Thoracic aorta (tissue), 2 donors: ENCODE measurements at regions not wholly inside any gene's neighbourhood (a gene's known extent, or its start where the extent isn't known, plus 50 kb on each side); places are given as distances from the start of the nearest gene placed in this dataset.

ENCODE experiments used
- ATAC-seq: fragments of 150-250 bp; one replicate; pipeline ENCODE4 v1.8.0; 2017; ENCODE audit warnings: low read depth; ENCODE audit not compliant: insufficient number of reproducible peaks, low FRiP score
- DNase-seq: peaks from one replicate; pipeline ENCODE4 v3.0.0-alpha.2; 2020; ENCODE audit warnings: low spot score
- H3K27ac ChIP-seq, 2 donors: fragments of 200-600 bp; sonication (generic); 1 replicate in 1 of 2; 2 replicates in 1 of 2; pipeline ENCODE4 v1.5.1; 2016; ENCODE audit warnings: mild to moderate bottlenecking in 2 of 2, moderate library complexity in 2 of 2
- H3K27me3 ChIP-seq: fragments of 200-600 bp; sonication (generic); replicated peaks from 2 replicates; pipeline ENCODE4 v1.6.0; 2016; ENCODE audit warnings: mild to moderate bottlenecking; ENCODE audit not compliant: insufficient read depth
- H3K36me3 ChIP-seq: fragments of 200-600 bp; sonication (generic); one replicate; pipeline ENCODE4 v1.5.1; 2016
- H3K4me1 ChIP-seq, 2 donors: fragments of 200-600 bp; sonication (generic); 1 replicate in 1 of 2; 2 replicates in 1 of 2; pipeline versions ENCODE4 v1.5.1 to v1.6.0; 2016; ENCODE audit warnings: low read depth in 2 of 2, mild to moderate bottlenecking in 1 of 2; ENCODE audit not compliant: control insufficient read depth in 1 of 2
- H3K4me3 ChIP-seq: fragments of 200-600 bp; sonication (generic); 2 replicates; pipeline ENCODE4 v1.5.1; 2016; ENCODE audit warnings: mild to moderate bottlenecking
- H3K9me3 ChIP-seq: fragments of 200-600 bp; sonication (generic); 2 replicates; pipeline ENCODE4 v1.5.1; 2016
- CTCF ChIP-seq: fragments of 200-600 bp; sonication (generic); IDR thresholded peaks from one replicate; pipeline ENCODE4 v1.5.1; 2019; ENCODE audit warnings: antibody characterized with exemption

- no peak overlapping the region for H3K27ac ChIP-seq
- no peaks in the 10 kb centered on the region for H3K27me3 ChIP-seq
- no peak for DNase-seq
- H3K9me3 ChIP-seq = no peaks in the 10 kb centered on the region
- H3K4me1 ChIP-seq = no peaks in the 10 kb centered on the region
- no peaks in the 10 kb centered on the region for H3K36me3 ChIP-seq
- TF ChIP-seq CTCF = no peak
- H3K4me3 ChIP-seq = no peak overlapping the region
- ATAC-seq = no peak
Measured at GRCh38 chr15:81869161-81869954, 176.5 kb downstream of the MEX3B start.

GRCh38 chr15:81865850-81866537 is 179.8 kb downstream of the MEX3B start:
- Histone ChIP-seq H3K27me3 (no peaks in the 10 kb centered on the region), H3K4me3 (no peak overlapping the region)

GRCh38 chr15:81863162-81863561 is 182.7 kb downstream of the MEX3B start:
- H3K27me3 ChIP-seq = no peaks in the 10 kb centered on the region
- H3K9me3 ChIP-seq = no peaks in the 10 kb centered on the region
- no peaks in the 10 kb centered on the region for H3K4me1 ChIP-seq
- DNase-seq (no peak), ATAC-seq (no peak)
- H3K27ac ChIP-seq = no peak overlapping the region
- no peak for TF ChIP-seq CTCF
- no peaks in the 10 kb centered on the region for H3K36me3 ChIP-seq
- H3K4me3 ChIP-seq = no peak overlapping the region

More at GRCh38 chr15:81865850-81866537, 179.8 kb downstream of the MEX3B start:
- Histone ChIP-seq H3K4me1 (no peaks in the 10 kb centered on the region), H3K9me3 (no peaks in the 10 kb centered on the region), H3K27ac (no peak overlapping the region), H3K36me3 (no peaks in the 10 kb centered on the region)
- DNase-seq = no peak
- TF ChIP-seq CTCF = no peak
- ATAC-seq = no peak

- no peaks in the 10 kb centered on the region for H3K9me3 ChIP-seq
- TF ChIP-seq CTCF = no peak
- H3K27ac ChIP-seq = no peak overlapping the region
- H3K36me3 ChIP-seq = no peaks in the 10 kb centered on the region
- H3K4me3 ChIP-seq = no peak overlapping the region
- no peak for DNase-seq
- H3K4me1 ChIP-seq = no peaks in the 10 kb centered on the region
- ATAC-seq = no peak
- H3K27me3 ChIP-seq = no peaks in the 10 kb centered on the region
Measured at GRCh38 chr15:81859737-81860516, 185.9 kb downstream of the MEX3B start.

DNA sequence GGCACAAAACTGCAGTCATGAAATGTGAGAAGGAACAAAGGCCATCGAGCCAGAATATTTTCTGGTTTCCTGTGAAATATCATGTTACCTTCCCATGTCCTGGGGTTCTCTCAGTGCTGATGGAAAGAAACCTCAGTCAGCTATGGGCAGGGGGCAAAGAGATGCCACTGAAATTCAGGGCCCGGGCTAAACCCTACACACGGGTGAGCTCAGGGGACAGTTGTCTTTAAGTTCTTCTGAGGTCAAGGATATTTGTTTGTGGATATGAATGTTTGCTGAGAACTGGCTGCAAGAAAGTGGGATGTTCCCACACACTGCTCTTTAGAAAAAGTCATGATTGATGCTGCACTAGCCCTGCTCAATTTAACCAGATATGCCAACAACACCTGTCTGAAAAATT is 187.2 kb downstream of the MEX3B start:
- no peaks in the 10 kb centered on the region for H3K36me3 ChIP-seq
- H3K27me3 ChIP-seq = no peaks in the 10 kb centered on the region
- no peak overlapping the region for H3K27ac ChIP-seq
- no peak for ATAC-seq
- TF ChIP-seq CTCF = no peak
- no peak for DNase-seq
- H3K4me3 ChIP-seq = no peak overlapping the region
- H3K4me1 ChIP-seq = no peaks in the 10 kb centered on the region
- no peaks in the 10 kb centered on the region for H3K9me3 ChIP-seq
